NB4 (cell line): ENCODE measurements at regions not wholly inside any gene's neighbourhood (a gene's known extent, or its start where the extent isn't known, plus 50 kb on each side); places are given as distances from the start of the nearest gene placed in this dataset.

ENCODE experiments used
- DNase-seq: peaks from one replicate; pipeline ENCODE4 v3.0.0; 2010; ENCODE audit warnings: low read depth
- H3K4me3 ChIP-seq: one replicate; pipeline ENCODE4 v1.5.1; 2011; ENCODE audit warnings: mild to moderate bottlenecking, low read depth, low read length, moderate library complexity
- CTCF ChIP-seq: IDR thresholded peaks from one replicate; pipeline ENCODE4 v1.5.1; 2012; ENCODE audit warnings: low read depth, low read length
- MAX ChIP-seq: IDR thresholded peaks from 2 replicates; pipeline ENCODE4 v1.6.1; 2011; ENCODE audit warnings: low read depth, low read length
- MYC ChIP-seq: IDR thresholded peaks from 2 replicates; pipeline ENCODE4 v1.6.1; 2011; ENCODE audit warnings: low read depth, low read length
- POLR2A ChIP-seq: IDR thresholded peaks from 2 replicates; pipeline ENCODE4 v1.6.1; 2011; ENCODE audit warnings: mild to moderate bottlenecking; ENCODE audit not compliant: insufficient read length; ENCODE audit errors: extremely low read depth

- no peak for DNase-seq
- no peak overlapping the region for H3K4me3 ChIP-seq
- no peak for TF ChIP-seq CTCF
- no peak for TF ChIP-seq MAX
- TF ChIP-seq MYC, result no peak
- no peak for TF ChIP-seq POLR2A
Measured at GRCh38 chr2:239600001-239600593, 199.3 kb upstream of the HDAC4 start.

GRCh38 chr2:239599299-239599698 lies 198.5 kb upstream of the HDAC4 start:
- no peak for DNase-seq
- no peak overlapping the region for H3K4me3 ChIP-seq
- TF ChIP-seq MYC (no peak), CTCF (no peak), MAX (no peak), POLR2A (no peak)

- TF ChIP-seq POLR2A (no peak), MAX (no peak), MYC (no peak), CTCF (no peak)
- H3K4me3 ChIP-seq, result no peak overlapping the region
- DNase-seq, result no peak
Measured at GRCh38 chr2:239598732-239599090, 197.9 kb upstream of the HDAC4 start.

GRCh38 chr2:239598011-239598731 lies 197.4 kb upstream of the HDAC4 start:
- DNase-seq, result no peak
- no peak overlapping the region for H3K4me3 ChIP-seq
- TF ChIP-seq POLR2A, result no peak
- TF ChIP-seq MAX, result no peak
- TF ChIP-seq MYC, result no peak
- TF ChIP-seq CTCF, result no peak

- H3K4me3 ChIP-seq, result no peak overlapping the region
- TF ChIP-seq MYC, result no peak
- no peak for TF ChIP-seq MAX
- TF ChIP-seq CTCF, result no peak
- no peak for TF ChIP-seq POLR2A
- DNase-seq, result no peak
Measured at GRCh38 chr2:239597216-239597615, 196.4 kb upstream of the HDAC4 start.
